SK-N-SH (cell line): ENCODE measurements at regions not wholly inside any gene's neighbourhood (a gene's known extent, or its start where the extent isn't known, plus 50 kb on each side); places are given as distances from the start of the nearest gene placed in this dataset.

ENCODE experiments used
- CTCF ChIA-PET: fragments of 300-600, 350-600 bp; formaldehyde crosslinking; extraction: SDS; loops from one replicate; lab custom pipeline; 2021; lab: Yijun Ruan, JAX
- POLR2A ChIA-PET: fragments of 350-600 bp; sonication (Branson Sonifier 250); formaldehyde crosslinking; extraction: SDS; loops from one replicate; lab custom pipeline; 2020; ENCODE audit warnings: antibody characterized with exemption, inconsistent platforms; lab: Yijun Ruan, JAX
- DNase-seq: peaks from one replicate; pipeline ENCODE4 v3.0.0; 2012
- H2AFZ ChIP-seq: fragments of 200-600 bp; sonication (generic); 2 replicates; pipeline ENCODE4 v1.8.1; 2016; ENCODE audit warnings: antibody characterized with exemption, mild to moderate bottlenecking, low read depth
- H3F3A ChIP-seq: fragments of 200-600 bp; sonication (generic); replicated peaks from 2 replicates; pipeline ENCODE3; 2016; ENCODE audit warnings: antibody characterized with exemption, mild to moderate bottlenecking; ENCODE audit not compliant: insufficient read depth
- H3K27ac ChIP-seq, 2 experiments: fragments of 200-500 bp in 1 of 2; fragments of 200-600 bp in 1 of 2; sonication (Bioruptor generic) in 1 of 2; sonication (generic), shearing (Covaris generic) in 1 of 2; 2 replicates each; pipeline versions ENCODE4 v1.5.1 to v1.6.1; 2014 to 2016; ENCODE audit warnings: low read depth in 2 of 2, inconsistent platforms in 1 of 2, low read length in 1 of 2, mild to moderate bottlenecking in 1 of 2, mixed read lengths in 1 of 2
- H3K27me3 ChIP-seq: fragments of 200-600 bp; sonication (generic), shearing (Covaris generic); 2 replicates; pipeline ENCODE4 v1.6.1; 2016; ENCODE audit warnings: mixed run types; ENCODE audit not compliant: insufficient read depth
- H3K36me3 ChIP-seq, 2 experiments: fragments of 200-500 bp in 1 of 2; fragments of 200-600 bp in 1 of 2; sonication (Bioruptor generic) in 1 of 2; sonication (generic) in 1 of 2; replicated peaks in 1 of 2; 2 replicates each; pipeline versions ENCODE3 to v1.5.1; 2014 to 2016; ENCODE audit warnings: low read length in 1 of 2, mild to moderate bottlenecking in 1 of 2; ENCODE audit not compliant: insufficient read depth in 2 of 2, control insufficient read depth in 1 of 2
- H3K4me1 ChIP-seq, 2 experiments: fragments of 200-500 bp in 1 of 2; fragments of 200-600 bp in 1 of 2; sonication (Bioruptor generic) in 1 of 2; sonication (generic), shearing (Covaris generic) in 1 of 2; 2 replicates each; pipeline versions ENCODE4 v1.5.1 to v1.6.1; 2014 to 2016; ENCODE audit warnings: low read depth in 1 of 2, low read length in 1 of 2, mixed run types in 1 of 2; ENCODE audit not compliant: insufficient read depth in 2 of 2, control insufficient read depth in 1 of 2
- H3K4me2 ChIP-seq: fragments of 200-600 bp; sonication (generic), shearing (Covaris generic); 2 replicates; pipeline ENCODE4 v1.6.1; 2017; ENCODE audit warnings: mixed run types
- H3K4me3 ChIP-seq, 2 experiments: fragments of 200-500 bp in 1 of 2; fragments of 200-600 bp in 1 of 2; sonication (Bioruptor generic) in 1 of 2; sonication (generic), shearing (Covaris generic) in 1 of 2; 2 replicates each; pipeline versions ENCODE4 v1.5.1 to v1.8.1; 2014 to 2016; ENCODE audit warnings: low read depth in 2 of 2, inconsistent platforms in 1 of 2, low read length in 1 of 2, mild to moderate bottlenecking in 1 of 2, mixed read lengths in 1 of 2, moderate library complexity in 1 of 2
- H3K79me2 ChIP-seq: fragments of 200-600 bp; sonication (generic); 2 replicates; pipeline ENCODE4 v1.8.1; 2017; ENCODE audit warnings: mild to moderate bottlenecking; ENCODE audit not compliant: insufficient read depth
- H3K9ac ChIP-seq: fragments of 200-600 bp; sonication (generic); 2 replicates; pipeline ENCODE4 v1.6.1; 2017; ENCODE audit warnings: mixed run types
- H3K9me2 ChIP-seq: fragments of 200-600 bp; sonication (generic); 2 replicates; pipeline ENCODE4 v1.6.1; 2017; ENCODE audit warnings: mixed run types
- H3K9me3 ChIP-seq: fragments of 200-600 bp; sonication (generic); 2 replicates; pipeline ENCODE4 v1.6.1; 2017; ENCODE audit warnings: mixed run types, mild to moderate bottlenecking, moderate library complexity
- H4K20me1 ChIP-seq: fragments of 200-600 bp; sonication (generic); 2 replicates; pipeline ENCODE4 v1.6.1; 2017; ENCODE audit warnings: mild to moderate bottlenecking, mixed run types; ENCODE audit not compliant: insufficient read depth
- EP300 ChIP-seq, 2 experiments: IDR thresholded peaks; 2 replicates each; pipeline versions ENCODE4 v1.4.0 to v1.6.1; 2012; ENCODE audit warnings: borderline replicate concordance in 1 of 2, low read depth in 1 of 2, low read length in 1 of 2
- EZH2phosphoT487 ChIP-seq: fragments of 200-600 bp; sonication (generic); IDR thresholded peaks from 2 replicates; pipeline ENCODE4 v1.6.1; 2017; ENCODE audit warnings: low read depth, mixed run types, mild to moderate bottlenecking, antibody characterized with exemption, moderate library complexity, borderline replicate concordance
- FOSL2 ChIP-seq: IDR thresholded peaks from 2 replicates; pipeline ENCODE4 v1.4.0; 2012; ENCODE audit warnings: low read depth, mild to moderate bottlenecking, moderate library complexity, borderline replicate concordance
- NRF1 ChIP-seq: IDR thresholded peaks from 2 replicates; pipeline ENCODE4 v1.6.1; 2012; ENCODE audit warnings: low read depth, mild to moderate bottlenecking, low read length
- POLR2AphosphoS5 ChIP-seq: IDR thresholded peaks from 2 replicates; pipeline ENCODE4 v1.6.1; 2012; ENCODE audit warnings: low read depth, low read length
- RAD21 ChIP-seq: IDR thresholded peaks from 2 replicates; pipeline ENCODE4 v1.6.1; 2012; ENCODE audit warnings: mild to moderate bottlenecking, low read length
- RXRA ChIP-seq: IDR thresholded peaks from 2 replicates; pipeline ENCODE4 v1.4.0; 2012; ENCODE audit warnings: low read depth, mild to moderate bottlenecking, borderline replicate concordance
- SIN3A ChIP-seq: IDR thresholded peaks from 2 replicates; pipeline ENCODE4 v1.6.1; 2012; ENCODE audit warnings: low read depth, mild to moderate bottlenecking, low read length, moderate library complexity, borderline replicate concordance
- TAF1 ChIP-seq: IDR thresholded peaks from 2 replicates; pipeline ENCODE4 v1.6.1; 2012; ENCODE audit warnings: low read depth, mild to moderate bottlenecking, low read length, moderate library complexity, borderline replicate concordance
- WGBS: methylation state at CpG from one replicate; pipeline ENCODE4 v1.1.6; 2017; ENCODE audit warnings: low lambda C conversion rate; 5-methylcytosine and 5-hydroxymethylcytosine counted together
- TF ChIP-seq, protein P1 (sequence below): fragments of 150-350 bp; IDR thresholded peaks from 2 replicates; pipeline ENCODE4 v1.6.1; 2016; ENCODE audit warnings: mild to moderate bottlenecking, low read depth, low read length
- TF ChIP-seq, protein P2 (sequence below): IDR thresholded peaks from 2 replicates; pipeline ENCODE4 v1.4.0; 2012; ENCODE audit warnings: low read depth, borderline replicate concordance
- TF ChIP-seq, protein P3 (sequence below): IDR thresholded peaks from 2 replicates; pipeline ENCODE4; 2012
- TF ChIP-seq, protein P4 (sequence below): IDR thresholded peaks from 2 replicates; pipeline ENCODE4 v1.6.1; 2012; ENCODE audit warnings: mild to moderate bottlenecking, low read depth, low read length, moderate library complexity
- TF ChIP-seq, protein P5 (sequence below): fragments of 200-600 bp; sonication (generic); IDR thresholded peaks from 2 replicates; pipeline ENCODE4 v1.6.1; 2017; ENCODE audit warnings: antibody characterized with exemption, mild to moderate bottlenecking, moderate library complexity
- TF ChIP-seq, protein P6 (sequence below): fragments of 150-350 bp; IDR thresholded peaks from 2 replicates; pipeline ENCODE4 v1.6.1; 2017; ENCODE audit warnings: antibody characterized with exemption, low read length, low read depth, borderline replicate concordance
- TF ChIP-seq, protein P7 (sequence below): IDR thresholded peaks from 2 replicates; pipeline ENCODE4 v1.4.0; 2012; ENCODE audit warnings: low read depth

DNA sequence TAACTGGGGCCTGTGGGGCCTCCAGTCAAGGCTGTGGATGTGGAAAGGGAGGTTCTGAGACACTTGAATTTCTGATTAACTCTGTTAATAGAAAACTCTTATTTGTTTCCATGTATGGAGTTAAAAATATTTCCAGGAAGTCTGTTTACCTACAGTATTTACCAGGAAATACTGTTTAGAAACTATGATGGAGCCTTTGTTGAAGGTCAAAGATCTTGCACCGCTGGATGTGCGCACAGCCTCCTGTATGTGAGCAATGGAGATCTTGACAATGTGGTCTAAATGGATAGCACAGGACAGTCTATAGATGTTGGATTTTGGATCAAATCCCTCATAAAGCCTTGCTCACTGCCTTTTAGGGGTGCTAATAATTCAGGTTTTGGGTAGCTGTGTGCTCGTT, 268.4 kb downstream of the DLEU7 start:
- no peaks in the 10 kb centered on the region for H4K20me1 ChIP-seq
- no peaks in the 10 kb centered on the region for H3F3A ChIP-seq
- H3K27ac ChIP-seq: no peak overlapping the region; a peak in 1 of 4 replicates
- no peaks in the 10 kb centered on the region for H3K4me1 ChIP-seq
- H3K9me2 ChIP-seq: no peaks in the 10 kb centered on the region
- no peak overlapping the region for H2AFZ ChIP-seq
- ChIA-PET CTCF (no interaction called here), POLR2A (no interaction called here)
- no peaks in the 10 kb centered on the region for H3K79me2 ChIP-seq
- no peaks in the 10 kb centered on the region for H3K27me3 ChIP-seq
- DNase-seq: no peak
- 88% methylated on average over 3 of the region's 3 CpGs for WGBS
- H3K4me2 ChIP-seq: no peak overlapping the region
- TF ChIP-seq FOSL2 (no peak), SIN3A (no peak)
- TF ChIP-seq, protein P1, sequence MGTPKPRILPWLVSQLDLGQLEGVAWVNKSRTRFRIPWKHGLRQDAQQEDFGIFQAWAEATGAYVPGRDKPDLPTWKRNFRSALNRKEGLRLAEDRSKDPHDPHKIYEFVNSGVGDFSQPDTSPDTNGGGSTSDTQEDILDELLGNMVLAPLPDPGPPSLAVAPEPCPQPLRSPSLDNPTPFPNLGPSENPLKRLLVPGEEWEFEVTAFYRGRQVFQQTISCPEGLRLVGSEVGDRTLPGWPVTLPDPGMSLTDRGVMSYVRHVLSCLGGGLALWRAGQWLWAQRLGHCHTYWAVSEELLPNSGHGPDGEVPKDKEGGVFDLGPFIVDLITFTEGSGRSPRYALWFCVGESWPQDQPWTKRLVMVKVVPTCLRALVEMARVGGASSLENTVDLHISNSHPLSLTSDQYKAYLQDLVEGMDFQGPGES: no peak
- H3K9me3 ChIP-seq: no peaks in the 10 kb centered on the region
- no peaks in the 10 kb centered on the region for H3K36me3 ChIP-seq
- H3K9ac ChIP-seq: no peak overlapping the region
- H3K4me3 ChIP-seq: no peak overlapping the region

DNA sequence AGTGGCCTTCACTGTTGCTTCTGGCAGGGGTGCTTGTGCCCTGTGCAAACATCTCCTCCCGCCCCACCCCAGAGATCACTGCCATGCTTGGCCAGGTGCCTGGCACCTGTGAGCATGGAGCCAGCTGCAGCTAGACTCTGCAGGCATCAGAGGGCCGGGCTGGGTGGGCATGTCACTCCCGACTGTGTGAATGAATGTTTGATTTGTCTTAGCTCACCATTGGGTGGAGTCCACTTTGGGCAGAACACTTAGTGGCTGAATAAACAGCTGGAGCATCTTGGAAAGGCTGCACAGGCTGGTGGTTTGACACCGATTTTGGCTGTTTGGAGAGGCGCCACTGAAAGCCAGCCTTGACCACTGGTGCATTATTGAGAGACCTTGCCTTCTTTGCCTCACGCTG, 267.3 kb downstream of the DLEU7 start:
- Histone ChIP-seq H3K36me3 (no peaks in the 10 kb centered on the region), H3K79me2 (no peaks in the 10 kb centered on the region), H3F3A (no peaks in the 10 kb centered on the region), H3K4me3 (no peak overlapping the region), H4K20me1 (no peaks in the 10 kb centered on the region), H3K27ac (no peak overlapping the region), H3K27me3 (no peaks in the 10 kb centered on the region), H3K4me1 (0 out of 4 replicates have a peak, but pooled peaks cover 0 to 4% of the 10 kb centered on the region in 2 experiments), H3K9me2 (no peaks in the 10 kb centered on the region), H3K9ac (no peak overlapping the region), H2AFZ (no peak overlapping the region), H3K9me3 (no peaks in the 10 kb centered on the region), H3K4me2 (no peak overlapping the region)
- no peak for DNase-seq
- ChIA-PET CTCF (no interaction called here), POLR2A (no interaction called here)
- WGBS: 79% methylated on average over 3 of the region's 6 CpGs
- no peak for TF ChIP-seq RAD21
- no peak for TF ChIP-seq TAF1
- TF ChIP-seq, protein P2, sequence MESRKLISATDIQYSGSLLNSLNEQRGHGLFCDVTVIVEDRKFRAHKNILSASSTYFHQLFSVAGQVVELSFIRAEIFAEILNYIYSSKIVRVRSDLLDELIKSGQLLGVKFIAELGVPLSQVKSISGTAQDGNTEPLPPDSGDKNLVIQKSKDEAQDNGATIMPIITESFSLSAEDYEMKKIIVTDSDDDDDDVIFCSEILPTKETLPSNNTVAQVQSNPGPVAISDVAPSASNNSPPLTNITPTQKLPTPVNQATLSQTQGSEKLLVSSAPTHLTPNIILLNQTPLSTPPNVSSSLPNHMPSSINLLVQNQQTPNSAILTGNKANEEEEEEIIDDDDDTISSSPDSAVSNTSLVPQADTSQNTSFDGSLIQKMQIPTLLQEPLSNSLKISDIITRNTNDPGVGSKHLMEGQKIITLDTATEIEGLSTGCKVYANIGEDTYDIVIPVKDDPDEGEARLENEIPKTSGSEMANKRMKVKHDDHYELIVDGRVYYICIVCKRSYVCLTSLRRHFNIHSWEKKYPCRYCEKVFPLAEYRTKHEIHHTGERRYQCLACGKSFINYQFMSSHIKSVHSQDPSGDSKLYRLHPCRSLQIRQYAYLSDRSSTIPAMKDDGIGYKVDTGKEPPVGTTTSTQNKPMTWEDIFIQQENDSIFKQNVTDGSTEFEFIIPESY: no peak
- no peak for TF ChIP-seq NRF1
- no peak for TF ChIP-seq EP300 (IDR thresholded peaks at IDR 0.05; ENCODE audit: borderline replicate concordance in 1 of 2, low read depth in 1 of 2, low read length in 1 of 2)
- TF ChIP-seq POLR2AphosphoS5: no peak
- TF ChIP-seq, protein P3, sequence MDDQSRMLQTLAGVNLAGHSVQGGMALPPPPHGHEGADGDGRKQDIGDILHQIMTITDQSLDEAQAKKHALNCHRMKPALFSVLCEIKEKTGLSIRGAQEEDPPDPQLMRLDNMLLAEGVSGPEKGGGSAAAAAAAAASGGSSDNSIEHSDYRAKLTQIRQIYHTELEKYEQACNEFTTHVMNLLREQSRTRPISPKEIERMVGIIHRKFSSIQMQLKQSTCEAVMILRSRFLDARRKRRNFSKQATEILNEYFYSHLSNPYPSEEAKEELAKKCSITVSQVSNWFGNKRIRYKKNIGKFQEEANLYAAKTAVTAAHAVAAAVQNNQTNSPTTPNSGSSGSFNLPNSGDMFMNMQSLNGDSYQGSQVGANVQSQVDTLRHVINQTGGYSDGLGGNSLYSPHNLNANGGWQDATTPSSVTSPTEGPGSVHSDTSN: no peak
- TF ChIP-seq FOSL2: no peak
- TF ChIP-seq, protein P4, sequence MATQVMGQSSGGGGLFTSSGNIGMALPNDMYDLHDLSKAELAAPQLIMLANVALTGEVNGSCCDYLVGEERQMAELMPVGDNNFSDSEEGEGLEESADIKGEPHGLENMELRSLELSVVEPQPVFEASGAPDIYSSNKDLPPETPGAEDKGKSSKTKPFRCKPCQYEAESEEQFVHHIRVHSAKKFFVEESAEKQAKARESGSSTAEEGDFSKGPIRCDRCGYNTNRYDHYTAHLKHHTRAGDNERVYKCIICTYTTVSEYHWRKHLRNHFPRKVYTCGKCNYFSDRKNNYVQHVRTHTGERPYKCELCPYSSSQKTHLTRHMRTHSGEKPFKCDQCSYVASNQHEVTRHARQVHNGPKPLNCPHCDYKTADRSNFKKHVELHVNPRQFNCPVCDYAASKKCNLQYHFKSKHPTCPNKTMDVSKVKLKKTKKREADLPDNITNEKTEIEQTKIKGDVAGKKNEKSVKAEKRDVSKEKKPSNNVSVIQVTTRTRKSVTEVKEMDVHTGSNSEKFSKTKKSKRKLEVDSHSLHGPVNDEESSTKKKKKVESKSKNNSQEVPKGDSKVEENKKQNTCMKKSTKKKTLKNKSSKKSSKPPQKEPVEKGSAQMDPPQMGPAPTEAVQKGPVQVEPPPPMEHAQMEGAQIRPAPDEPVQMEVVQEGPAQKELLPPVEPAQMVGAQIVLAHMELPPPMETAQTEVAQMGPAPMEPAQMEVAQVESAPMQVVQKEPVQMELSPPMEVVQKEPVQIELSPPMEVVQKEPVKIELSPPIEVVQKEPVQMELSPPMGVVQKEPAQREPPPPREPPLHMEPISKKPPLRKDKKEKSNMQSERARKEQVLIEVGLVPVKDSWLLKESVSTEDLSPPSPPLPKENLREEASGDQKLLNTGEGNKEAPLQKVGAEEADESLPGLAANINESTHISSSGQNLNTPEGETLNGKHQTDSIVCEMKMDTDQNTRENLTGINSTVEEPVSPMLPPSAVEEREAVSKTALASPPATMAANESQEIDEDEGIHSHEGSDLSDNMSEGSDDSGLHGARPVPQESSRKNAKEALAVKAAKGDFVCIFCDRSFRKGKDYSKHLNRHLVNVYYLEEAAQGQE: no peak
- no peak for TF ChIP-seq RXRA
- TF ChIP-seq EZH2phosphoT487: no peak
- TF ChIP-seq, protein P5, sequence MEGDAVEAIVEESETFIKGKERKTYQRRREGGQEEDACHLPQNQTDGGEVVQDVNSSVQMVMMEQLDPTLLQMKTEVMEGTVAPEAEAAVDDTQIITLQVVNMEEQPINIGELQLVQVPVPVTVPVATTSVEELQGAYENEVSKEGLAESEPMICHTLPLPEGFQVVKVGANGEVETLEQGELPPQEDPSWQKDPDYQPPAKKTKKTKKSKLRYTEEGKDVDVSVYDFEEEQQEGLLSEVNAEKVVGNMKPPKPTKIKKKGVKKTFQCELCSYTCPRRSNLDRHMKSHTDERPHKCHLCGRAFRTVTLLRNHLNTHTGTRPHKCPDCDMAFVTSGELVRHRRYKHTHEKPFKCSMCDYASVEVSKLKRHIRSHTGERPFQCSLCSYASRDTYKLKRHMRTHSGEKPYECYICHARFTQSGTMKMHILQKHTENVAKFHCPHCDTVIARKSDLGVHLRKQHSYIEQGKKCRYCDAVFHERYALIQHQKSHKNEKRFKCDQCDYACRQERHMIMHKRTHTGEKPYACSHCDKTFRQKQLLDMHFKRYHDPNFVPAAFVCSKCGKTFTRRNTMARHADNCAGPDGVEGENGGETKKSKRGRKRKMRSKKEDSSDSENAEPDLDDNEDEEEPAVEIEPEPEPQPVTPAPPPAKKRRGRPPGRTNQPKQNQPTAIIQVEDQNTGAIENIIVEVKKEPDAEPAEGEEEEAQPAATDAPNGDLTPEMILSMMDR: no peak
- TF ChIP-seq, protein P6, sequence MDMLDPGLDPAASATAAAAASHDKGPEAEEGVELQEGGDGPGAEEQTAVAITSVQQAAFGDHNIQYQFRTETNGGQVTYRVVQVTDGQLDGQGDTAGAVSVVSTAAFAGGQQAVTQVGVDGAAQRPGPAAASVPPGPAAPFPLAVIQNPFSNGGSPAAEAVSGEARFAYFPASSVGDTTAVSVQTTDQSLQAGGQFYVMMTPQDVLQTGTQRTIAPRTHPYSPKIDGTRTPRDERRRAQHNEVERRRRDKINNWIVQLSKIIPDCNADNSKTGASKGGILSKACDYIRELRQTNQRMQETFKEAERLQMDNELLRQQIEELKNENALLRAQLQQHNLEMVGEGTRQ: no peak
- TF ChIP-seq, protein P7, sequence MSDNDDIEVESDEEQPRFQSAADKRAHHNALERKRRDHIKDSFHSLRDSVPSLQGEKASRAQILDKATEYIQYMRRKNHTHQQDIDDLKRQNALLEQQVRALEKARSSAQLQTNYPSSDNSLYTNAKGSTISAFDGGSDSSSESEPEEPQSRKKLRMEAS: no peak
